AG09309 (cell line): ENCODE measurements at regions not wholly inside any gene's neighbourhood (a gene's known extent, or its start where the extent isn't known, plus 50 kb on each side); places are given as distances from the start of the nearest gene placed in this dataset.

Experiments
- DNase-seq: peaks from one replicate; pipeline ENCODE4 v3.0.0-alpha.2; 2010; ENCODE audit warnings: low read depth
- H3K4me3 ChIP-seq: 2 replicates; pipeline ENCODE4 v1.5.1; 2011; ENCODE audit warnings: mild to moderate bottlenecking, low read depth, low read length, moderate library complexity; ENCODE audit not compliant: control insufficient read depth
- CTCF ChIP-seq: IDR thresholded peaks from 2 replicates; pipeline ENCODE4 v1.5.1; 2011; ENCODE audit warnings: mild to moderate bottlenecking, low read depth, low read length, inconsistent platforms; ENCODE audit not compliant: insufficient read depth, control insufficient read depth; ENCODE audit errors: missing control alignments

GRCh38 chr13:58592052-58592451 lies 960.5 kb downstream of the PCDH17 start:
- no peak for DNase-seq
- no peak overlapping the region for H3K4me3 ChIP-seq
- TF ChIP-seq CTCF, result no peak

- TF ChIP-seq CTCF, result no peak
- H3K4me3 ChIP-seq, result no peak overlapping the region
- no peak for DNase-seq
Observed at GRCh38 chr13:58592786-58593185, 961.2 kb downstream of the PCDH17 start.

GRCh38 chr13:58594747-58595600 lies 963.4 kb downstream of the PCDH17 start:
- no peak for TF ChIP-seq CTCF
- DNase-seq, result no peak
- H3K4me3 ChIP-seq, result no peak overlapping the region

- H3K4me3 ChIP-seq, result no peak overlapping the region
- no peak for DNase-seq
- no peak for TF ChIP-seq CTCF
Observed at GRCh38 chr13:58597552-58597951, 966.0 kb downstream of the PCDH17 start.

- no peak overlapping the region for H3K4me3 ChIP-seq
- no peak for DNase-seq
- no peak for TF ChIP-seq CTCF
Observed at GRCh38 chr13:58598241-58598640, 966.7 kb downstream of the PCDH17 start.

- no peak overlapping the region for H3K4me3 ChIP-seq
- no peak for TF ChIP-seq CTCF
- DNase-seq, result no peak
Observed at GRCh38 chr13:58611117-58611516, 979.6 kb downstream of the PCDH17 start.
